Activated CD4-positive, alpha-beta T cell treated with anti-CD3 and anti-CD28 coated beads, Interleukin-2, amount 50 U/mL, for 48 hours (primary cell): ENCODE measurements at regions not wholly inside any gene's neighbourhood (a gene's known extent, or its start where the extent isn't known, plus 50 kb on each side); places are given as distances from the start of the nearest gene placed in this dataset.

Experiments used
- DNase-seq, 2 experiments: peaks; one replicate each; pipeline ENCODE4 v3.0.0-alpha.2; 2020

GRCh38 chr1:87894062-87894461, 565.4 kb downstream of the LMO4 start:
- no peak for DNase-seq

DNA sequence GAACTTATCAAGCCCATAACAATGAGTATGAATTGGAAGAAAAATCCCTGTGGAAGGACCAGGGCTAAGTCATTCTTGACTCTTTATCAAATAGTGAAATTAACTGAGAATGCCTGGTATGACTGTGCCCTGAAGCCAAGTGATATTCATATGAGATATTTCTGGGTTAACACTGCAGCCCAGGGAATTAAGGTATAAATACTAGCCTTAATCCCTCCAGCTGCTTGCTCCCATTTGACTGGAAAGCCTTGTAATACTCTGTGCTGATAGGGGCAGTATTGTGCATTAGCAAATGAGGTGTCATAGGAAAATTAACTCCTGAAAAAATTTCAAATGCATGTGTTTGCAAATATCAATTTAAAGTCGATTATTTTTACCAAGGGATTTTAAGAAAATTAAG, 568.8 kb downstream of the LMO4 start:
- DNase-seq: no peak

DNA sequence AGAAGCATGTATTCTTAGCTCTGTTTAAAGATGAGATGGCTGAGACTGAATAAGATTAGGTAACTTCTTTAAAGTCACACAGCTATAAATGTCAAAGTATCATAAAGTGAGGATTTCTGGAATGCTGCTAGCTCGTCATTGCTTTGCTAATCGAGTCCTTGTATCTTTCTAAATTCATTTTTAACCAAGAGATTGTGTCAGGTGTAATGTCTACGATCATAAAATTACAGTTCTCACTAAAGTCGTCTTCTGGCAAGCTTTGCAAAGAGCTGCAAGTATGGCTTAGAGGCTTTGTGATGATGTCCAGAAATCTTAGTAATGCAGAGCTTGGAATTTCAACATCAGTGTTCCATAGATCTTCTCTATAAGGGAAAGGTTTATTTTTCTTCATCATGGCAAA, 569.8 kb downstream of the LMO4 start:
- DNase-seq: no peak

- DNase-seq: no peak
Observed at GRCh38 chr1:87899017-87899416, 570.3 kb downstream of the LMO4 start.

DNA sequence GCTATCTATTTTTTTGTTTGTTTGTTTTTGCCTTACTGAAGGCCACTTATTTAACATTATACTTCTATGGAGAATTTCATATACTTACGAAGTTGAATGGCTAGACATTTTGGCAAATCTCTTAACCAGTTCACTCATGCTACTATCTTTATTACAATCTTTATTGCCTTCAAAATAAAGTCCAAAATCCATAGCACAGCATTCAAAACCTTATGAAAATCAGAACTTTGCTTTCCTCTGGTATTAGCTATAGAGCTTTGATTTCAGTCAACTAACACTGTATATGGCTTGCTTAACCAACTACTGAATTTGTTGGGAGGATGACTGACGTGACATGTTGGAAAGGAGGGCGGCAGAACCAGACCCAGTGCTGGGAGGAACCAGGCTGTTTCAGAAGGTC, 571.1 kb downstream of the LMO4 start:
- no peak for DNase-seq

DNA sequence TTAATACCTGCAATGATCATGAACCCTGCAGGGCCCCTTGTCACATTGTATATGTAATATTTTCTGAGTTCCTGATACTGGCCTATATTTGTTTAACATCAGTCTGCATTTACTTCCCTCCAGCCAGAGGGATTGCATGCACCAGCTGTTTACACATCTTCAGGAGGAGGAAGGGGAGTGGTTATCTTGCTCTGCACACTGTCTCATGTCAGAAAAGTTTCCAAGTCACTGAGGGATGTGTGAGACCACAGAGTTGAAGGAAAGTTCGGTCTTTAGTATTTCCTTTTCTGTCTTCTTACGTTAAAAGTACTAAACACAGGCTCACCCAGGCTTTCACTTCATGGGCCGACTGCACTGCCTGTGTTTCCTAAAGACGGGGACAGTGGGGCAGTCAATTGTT, 574.1 kb downstream of the LMO4 start:
- no peak for DNase-seq

DNA sequence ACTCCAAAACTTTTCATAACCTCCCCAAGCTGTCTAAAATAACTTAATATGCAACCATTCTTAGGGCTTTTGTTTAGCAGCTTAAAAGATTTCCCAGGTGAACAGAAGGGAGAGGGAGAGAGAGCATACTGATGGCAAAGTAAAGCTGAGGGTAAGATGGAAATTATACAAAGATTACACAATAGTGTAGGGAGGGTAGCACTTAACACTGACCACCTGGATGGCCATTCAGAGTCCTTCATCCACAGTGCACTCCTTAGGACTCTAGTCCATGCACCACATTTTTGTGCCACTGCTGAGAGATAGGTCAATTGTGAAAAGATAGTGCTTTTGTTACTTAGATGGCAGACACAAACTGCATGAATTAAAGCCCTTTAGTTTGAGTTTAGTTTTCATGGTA, 574.6 kb downstream of the LMO4 start:
- no peak for DNase-seq

DNA sequence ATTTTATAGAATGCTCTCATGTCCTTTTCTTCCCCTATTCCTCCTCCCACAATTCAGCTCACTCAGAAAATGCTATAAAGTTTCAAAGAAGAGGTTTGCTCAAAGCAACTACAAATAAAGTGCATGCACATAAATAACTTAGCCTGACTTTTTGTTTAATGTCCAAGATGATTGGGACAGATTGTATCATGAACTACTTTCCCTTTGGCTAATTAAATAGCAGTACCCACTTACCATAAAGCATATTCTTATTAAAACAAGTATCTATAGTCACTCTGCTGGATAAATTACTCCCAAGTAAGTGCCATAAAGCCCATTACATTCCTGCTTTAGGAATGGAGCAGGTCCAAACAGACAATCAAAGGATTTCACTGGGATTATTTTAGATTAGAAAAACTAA, 576.0 kb downstream of the LMO4 start:
- no peak for DNase-seq

DNA sequence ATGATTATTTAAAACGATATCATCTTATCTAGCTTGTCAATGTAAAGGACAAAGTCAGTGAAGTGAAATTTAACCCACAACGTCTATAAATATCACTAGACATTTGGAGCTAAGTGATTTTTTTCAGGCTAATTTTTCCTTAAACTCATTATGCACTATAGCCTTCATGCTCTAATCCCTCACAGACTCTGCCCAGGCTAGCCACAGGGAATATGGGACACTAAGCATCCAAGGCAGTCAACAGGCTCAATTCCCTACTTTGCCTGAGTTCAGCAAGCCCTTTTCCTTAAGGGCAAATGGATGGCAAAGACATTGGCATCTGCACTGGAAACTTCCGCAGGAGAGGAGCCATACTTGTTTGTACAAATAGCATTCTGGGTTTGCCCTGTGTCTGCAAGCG, 577.0 kb downstream of the LMO4 start:
- DNase-seq: no peak

DNA sequence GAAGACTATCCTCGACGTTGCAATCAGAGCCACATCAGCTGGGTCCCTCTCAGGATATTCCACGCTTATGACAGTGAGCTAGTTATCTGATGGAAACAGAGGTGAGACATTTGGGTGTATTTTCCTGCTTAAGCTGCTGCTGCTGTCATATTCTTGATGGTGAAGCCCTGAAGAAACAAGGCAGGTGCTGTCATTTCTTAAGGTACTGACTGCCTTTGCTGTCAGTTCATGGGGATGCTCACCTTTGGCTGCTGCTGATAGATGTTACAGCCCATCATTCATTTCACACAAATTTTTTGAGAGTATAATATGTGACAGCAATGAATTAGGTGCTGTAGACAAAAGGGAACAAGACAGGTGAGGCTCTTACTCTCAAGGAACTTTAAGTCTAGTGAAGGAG, 577.4 kb downstream of the LMO4 start:
- DNase-seq: no peak

GRCh38 chr1:87913361-87913760, 584.7 kb downstream of the LMO4 start:
- DNase-seq: no peak

- no peak for DNase-seq
Observed at GRCh38 chr1:87914396-87914795, 585.7 kb downstream of the LMO4 start.

DNA sequence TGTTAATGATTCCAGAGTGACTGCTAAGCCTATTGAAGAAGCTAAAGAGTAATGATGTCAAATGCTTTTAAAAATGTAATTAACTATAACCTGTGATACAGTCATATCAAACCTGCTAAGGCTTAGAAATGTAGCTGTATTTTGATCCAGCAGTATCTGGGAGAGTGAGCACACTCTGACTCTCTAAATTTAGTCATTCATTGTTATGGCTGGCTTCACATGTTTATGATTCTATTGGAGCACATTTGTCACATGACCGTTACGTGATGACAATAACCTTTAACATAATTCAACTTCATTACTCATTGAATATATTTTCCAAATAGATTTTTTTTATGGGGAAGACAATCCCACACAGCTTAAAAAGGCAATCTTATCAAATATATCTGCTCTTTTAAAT, 587.1 kb downstream of the LMO4 start:
- no peak for DNase-seq

GRCh38 chr1:87916965-87917364, 588.3 kb downstream of the LMO4 start:
- DNase-seq: no peak

DNA sequence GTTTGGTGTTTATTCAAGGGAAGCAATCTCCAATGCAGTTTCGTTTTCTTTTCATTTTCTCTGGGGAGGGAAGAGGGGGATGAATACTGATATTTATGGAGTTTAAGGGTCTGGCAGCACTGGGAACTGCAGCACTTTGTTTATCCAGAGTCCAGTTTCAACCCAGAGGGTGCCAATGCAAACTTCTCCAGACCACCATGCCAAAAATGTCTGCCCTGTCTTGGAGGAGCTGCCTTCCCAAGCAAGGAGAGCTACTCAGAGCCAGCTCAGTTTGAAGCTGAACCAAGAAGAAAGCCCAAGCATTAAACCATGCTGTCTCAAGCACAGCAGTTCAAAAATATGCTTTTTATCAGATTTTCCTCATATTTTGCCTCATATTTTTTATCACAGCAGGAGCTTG, 589.7 kb downstream of the LMO4 start:
- DNase-seq: no peak

DNA sequence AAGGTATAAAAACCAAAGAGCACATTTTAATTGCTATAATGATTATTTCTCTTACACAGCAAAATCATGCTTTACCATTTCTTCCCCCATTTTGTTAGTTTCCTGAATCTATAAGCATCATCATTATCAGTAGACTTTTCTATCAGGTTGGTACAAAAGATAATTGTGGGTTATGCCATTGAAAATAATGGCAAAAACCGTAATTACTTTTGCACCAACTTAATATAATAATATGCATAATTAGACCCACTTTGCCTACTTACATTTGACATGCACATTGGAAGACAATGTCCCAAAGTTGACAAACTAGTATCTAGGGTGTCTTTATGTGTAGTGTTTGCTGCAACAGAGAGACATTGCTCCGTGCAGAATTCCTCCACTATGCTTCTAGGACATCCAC, 594.2 kb downstream of the LMO4 start:
- no peak for DNase-seq

DNA sequence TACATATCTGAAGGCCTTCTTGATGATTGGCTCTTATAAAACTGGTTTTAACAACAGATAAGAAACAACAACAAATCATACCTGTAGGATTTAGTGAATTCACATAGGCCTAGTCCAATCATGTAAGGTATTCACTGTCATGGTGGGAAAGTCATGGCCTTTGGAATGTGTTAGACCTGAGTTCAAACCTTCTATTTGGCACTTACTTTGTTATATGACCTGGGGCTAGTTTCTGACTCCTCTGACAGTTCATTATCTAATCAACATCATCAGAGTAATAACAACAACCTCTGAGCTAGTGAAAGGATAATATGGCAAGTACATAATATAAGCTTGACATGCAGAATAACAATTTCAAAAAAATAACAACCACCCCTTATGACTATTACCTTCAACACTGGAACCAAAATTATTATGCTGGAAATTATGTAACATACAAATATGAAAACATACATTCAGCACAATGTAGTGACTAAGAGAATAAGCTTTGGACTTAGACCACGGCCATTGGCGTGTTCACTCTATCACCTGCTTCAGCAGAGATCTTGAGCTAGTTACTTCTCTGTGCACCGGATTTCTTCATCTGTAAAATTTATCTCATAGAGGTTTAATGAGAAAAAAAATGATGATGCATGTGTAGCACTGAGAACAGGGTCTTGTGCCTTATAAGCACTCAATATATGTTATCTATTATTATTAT, 597.6 kb downstream of the LMO4 start:
- no peak for DNase-seq

DNA sequence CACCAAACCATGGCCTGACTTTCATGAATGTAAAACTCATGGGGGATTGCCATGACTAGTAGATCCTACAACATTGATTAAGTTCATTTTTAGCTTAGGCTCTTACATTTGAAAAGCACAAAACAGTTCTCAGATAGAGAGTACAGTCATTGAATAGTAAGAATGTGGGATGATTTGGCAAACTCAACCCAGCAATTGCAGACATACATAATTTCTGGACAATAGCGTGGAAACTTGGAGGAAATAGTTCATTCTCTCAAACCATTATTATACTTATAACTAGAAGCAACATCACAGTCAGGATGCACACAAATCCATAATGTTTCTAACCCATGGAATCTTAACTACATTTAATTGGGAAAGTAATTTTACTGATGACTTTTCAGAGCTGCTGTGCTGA, 598.2 kb downstream of the LMO4 start:
- no peak for DNase-seq

GRCh38 chr1:87927391-87928280, 599.0 kb downstream of the LMO4 start:
- DNase-seq: no peak

- DNase-seq: no peak
Observed at GRCh38 chr1:87928623-87929022, 599.9 kb downstream of the LMO4 start.

DNA sequence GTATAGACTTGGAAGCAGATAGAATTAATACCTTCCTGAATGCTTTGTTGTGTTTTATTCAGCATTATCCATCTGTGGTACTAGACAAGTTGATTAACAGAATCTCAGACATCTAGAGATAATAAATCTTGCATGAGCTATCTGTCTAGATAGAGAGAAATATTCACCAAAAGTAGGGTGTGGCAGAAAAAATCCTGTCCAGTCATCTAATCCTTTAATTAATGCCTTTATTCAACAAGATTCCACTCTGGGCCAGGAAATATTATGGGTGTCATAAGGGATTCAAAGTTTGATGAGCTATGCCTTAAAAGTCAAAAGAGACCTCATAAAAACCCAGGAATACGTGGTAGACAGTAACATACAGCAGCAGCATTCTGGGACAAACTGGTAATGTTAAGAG, 601.2 kb downstream of the LMO4 start:
- DNase-seq: no peak

- DNase-seq: no peak
Observed at GRCh38 chr1:87930796-87931195, 602.1 kb downstream of the LMO4 start.

GRCh38 chr1:87933171-87933570, 604.5 kb downstream of the LMO4 start:
- DNase-seq: no peak

DNA sequence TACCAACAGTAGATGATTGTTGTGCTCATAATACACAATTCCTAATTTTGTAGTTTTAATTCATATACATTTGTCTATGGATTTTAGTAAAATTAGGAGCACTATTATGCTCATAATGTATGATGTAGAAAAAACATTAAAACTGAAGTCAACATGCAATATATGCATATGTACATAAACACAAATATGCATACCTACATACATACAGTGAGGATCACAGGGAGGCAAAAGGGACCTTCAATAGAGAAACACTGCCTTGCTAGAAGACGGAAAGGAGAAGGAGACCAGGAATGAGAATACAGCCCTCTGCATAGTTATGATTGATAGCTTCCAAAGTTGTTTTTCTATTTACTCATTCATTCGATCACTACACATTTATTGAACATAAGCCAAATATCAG, 606.5 kb downstream of the LMO4 start:
- no peak for DNase-seq
